IPS-15b (cell line): ENCODE measurements at regions not wholly inside any gene's neighbourhood (a gene's known extent, or its start where the extent isn't known, plus 50 kb on each side); places are given as distances from the start of the nearest gene placed in this dataset.

ENCODE experiments used
- H3K27me3 ChIP-seq: one replicate; pipeline ENCODE4 v1.6.1; 2013; ENCODE audit warnings: low read length; ENCODE audit not compliant: control insufficient read depth, insufficient read depth
- H3K36me3 ChIP-seq: one replicate; pipeline ENCODE4 v1.6.1; 2013; ENCODE audit warnings: low read length; ENCODE audit not compliant: control insufficient read depth, insufficient read depth
- H3K4me1 ChIP-seq: one replicate; pipeline ENCODE4 v1.6.1; 2013; ENCODE audit warnings: mild to moderate bottlenecking, low read length; ENCODE audit not compliant: control insufficient read depth, insufficient read depth
- H3K4me3 ChIP-seq: one replicate; pipeline ENCODE4 v1.5.1; 2013; ENCODE audit warnings: low read depth, low read length
- H3K9ac ChIP-seq: one replicate; pipeline ENCODE4 v1.6.1; 2013; ENCODE audit warnings: low read depth, mild to moderate bottlenecking, low read length
- H3K9me3 ChIP-seq: one replicate; pipeline ENCODE4 v1.6.1; 2013; ENCODE audit warnings: mild to moderate bottlenecking, low read length; ENCODE audit not compliant: control insufficient read depth, insufficient read depth

- H3K4me1 ChIP-seq: no peaks in the 10 kb centered on the region
- H3K9ac ChIP-seq: no peak overlapping the region
- no peaks in the 10 kb centered on the region for H3K27me3 ChIP-seq
- H3K4me3 ChIP-seq: no peak overlapping the region
- H3K9me3 ChIP-seq: no peaks in the 10 kb centered on the region
- H3K36me3 ChIP-seq: no peaks in the 10 kb centered on the region
Measured at GRCh38 chr7:27420702-27421101, 178.1 kb downstream of the EVX1 start.

GRCh38 chr7:27423290-27423689 lies 180.7 kb downstream of the EVX1 start:
- no peaks in the 10 kb centered on the region for H3K27me3 ChIP-seq

DNA sequence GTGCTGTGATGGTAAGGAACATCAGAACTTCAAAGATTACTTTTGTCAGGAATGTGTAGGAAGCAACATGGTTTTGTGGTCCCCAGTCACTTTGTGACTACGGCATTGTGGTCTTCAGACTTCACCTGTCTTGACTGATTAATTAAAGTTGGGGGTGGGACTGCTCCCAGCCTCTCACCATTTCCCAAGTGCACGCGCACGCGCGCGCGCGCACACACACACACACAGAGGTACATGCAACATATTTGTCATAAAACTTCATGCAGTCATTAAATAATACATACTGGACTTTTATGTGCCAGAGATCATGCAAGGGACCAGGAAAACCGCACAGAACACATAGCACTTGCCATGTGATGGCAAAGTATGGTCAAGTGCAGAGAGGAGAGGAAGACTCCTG lies 181.2 kb downstream of the EVX1 start:
- H3K9me3 ChIP-seq: no peaks in the 10 kb centered on the region
- H3K27me3 ChIP-seq: no peaks in the 10 kb centered on the region
- H3K36me3 ChIP-seq: no peaks in the 10 kb centered on the region
- H3K4me1 ChIP-seq: no peaks in the 10 kb centered on the region
- no peak overlapping the region for H3K4me3 ChIP-seq
- no peak overlapping the region for H3K9ac ChIP-seq

More at GRCh38 chr7:27423290-27423689, 180.7 kb downstream of the EVX1 start:
- Histone ChIP-seq H3K4me3 (no peak overlapping the region), H3K4me1 (no peaks in the 10 kb centered on the region), H3K9ac (no peak overlapping the region), H3K9me3 (no peaks in the 10 kb centered on the region), H3K36me3 (no peaks in the 10 kb centered on the region)

- Histone ChIP-seq H3K27me3 (no peaks in the 10 kb centered on the region), H3K36me3 (no peaks in the 10 kb centered on the region), H3K4me1 (no peaks in the 10 kb centered on the region), H3K9me3 (no peaks in the 10 kb centered on the region), H3K9ac (no peak overlapping the region), H3K4me3 (no peak overlapping the region)
Measured at GRCh38 chr7:27424231-27424630, 181.6 kb downstream of the EVX1 start.

DNA sequence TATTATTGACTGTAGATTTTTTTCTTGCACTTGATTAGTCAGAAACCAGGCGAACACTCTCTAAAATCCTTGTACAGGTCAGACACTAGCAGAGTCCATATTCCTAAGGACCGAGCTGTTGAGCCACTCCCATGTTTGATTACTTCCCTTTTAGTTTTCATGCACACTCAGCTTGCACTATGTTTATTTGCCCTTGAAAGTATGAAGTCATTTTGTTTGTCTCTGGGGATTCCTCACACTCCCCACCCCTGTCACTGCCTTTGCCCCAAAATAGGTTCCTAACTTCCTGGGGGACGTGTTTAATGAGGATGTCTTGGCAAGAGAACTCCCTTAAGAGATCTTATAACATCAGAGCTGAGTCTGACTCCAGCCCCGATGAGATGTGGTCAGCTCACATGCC lies 182.1 kb downstream of the EVX1 start:
- Histone ChIP-seq H3K9ac (no peak overlapping the region), H3K4me1 (no peaks in the 10 kb centered on the region), H3K9me3 (no peaks in the 10 kb centered on the region), H3K36me3 (no peaks in the 10 kb centered on the region), H3K4me3 (no peak overlapping the region), H3K27me3 (no peaks in the 10 kb centered on the region)

- no peaks in the 10 kb centered on the region for H3K36me3 ChIP-seq
- no peaks in the 10 kb centered on the region for H3K9me3 ChIP-seq
- H3K4me3 ChIP-seq: no peak overlapping the region
- H3K4me1 ChIP-seq: no peaks in the 10 kb centered on the region
- H3K9ac ChIP-seq: no peak overlapping the region
- no peaks in the 10 kb centered on the region for H3K27me3 ChIP-seq
Measured at GRCh38 chr7:27427416-27427815, 184.8 kb downstream of the EVX1 start.

GRCh38 chr7:27430105-27430504 lies 187.5 kb downstream of the EVX1 start:
- Histone ChIP-seq H3K36me3 (no peaks in the 10 kb centered on the region), H3K27me3 (no peaks in the 10 kb centered on the region), H3K9ac (no peak overlapping the region), H3K4me1 (peaks cover 14% of the 10 kb centered on the region), H3K9me3 (no peaks in the 10 kb centered on the region), H3K4me3 (no peak overlapping the region)

DNA sequence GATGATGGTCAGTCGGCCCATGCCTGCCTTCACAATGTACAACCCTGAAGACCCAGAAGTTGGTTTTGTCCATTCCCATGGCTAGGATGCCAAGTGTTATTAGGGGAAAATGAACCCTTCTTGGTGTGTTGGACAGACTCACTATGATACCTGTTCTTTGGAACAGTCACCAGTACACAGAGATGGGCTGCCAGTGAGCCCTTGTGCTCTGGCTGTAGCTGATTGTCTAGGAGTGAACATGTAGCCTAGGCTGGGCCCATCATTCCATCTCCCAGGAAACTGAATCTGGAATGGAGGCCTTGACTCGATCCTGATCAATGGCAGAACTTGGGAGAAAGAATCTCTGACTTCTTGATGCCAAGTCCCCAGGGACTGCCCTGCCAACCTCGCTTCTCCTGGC lies 188.9 kb downstream of the EVX1 start:
- Histone ChIP-seq H3K36me3 (no peaks in the 10 kb centered on the region), H3K27me3 (no peaks in the 10 kb centered on the region), H3K9ac (no peak overlapping the region), H3K4me3 (no peak overlapping the region), H3K4me1 (peaks cover 14% of the 10 kb centered on the region), H3K9me3 (no peaks in the 10 kb centered on the region)

DNA sequence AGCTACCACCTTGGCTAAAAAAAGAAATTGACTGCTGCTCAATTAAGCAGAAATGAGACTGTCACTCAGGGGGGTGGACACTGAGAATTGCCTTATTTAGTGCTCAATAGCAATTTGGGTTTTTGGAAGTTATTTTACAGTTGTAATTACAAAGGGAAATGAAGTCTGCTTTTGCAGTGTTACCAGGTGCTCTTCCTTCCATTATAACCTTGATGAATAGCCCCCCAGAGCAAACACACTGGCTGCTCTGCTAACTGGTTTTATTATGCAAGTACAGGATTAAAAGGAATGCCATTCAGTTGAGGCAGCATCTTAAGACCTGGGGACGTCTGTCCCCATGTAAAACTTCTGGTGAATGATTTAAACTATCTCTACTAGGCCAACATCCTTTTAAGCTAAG lies 191.0 kb downstream of the EVX1 start:
- Histone ChIP-seq H3K4me3 (no peak overlapping the region), H3K9ac (no peak overlapping the region), H3K4me1 (peaks cover 14% of the 10 kb centered on the region), H3K27me3 (no peaks in the 10 kb centered on the region), H3K9me3 (no peaks in the 10 kb centered on the region), H3K36me3 (no peaks in the 10 kb centered on the region)

- no peaks in the 10 kb centered on the region for H3K27me3 ChIP-seq
- H3K9ac ChIP-seq: no peak overlapping the region
- peaks cover 14% of the 10 kb centered on the region for H3K4me1 ChIP-seq
- no peaks in the 10 kb centered on the region for H3K9me3 ChIP-seq
- no peak overlapping the region for H3K4me3 ChIP-seq
- no peaks in the 10 kb centered on the region for H3K36me3 ChIP-seq
Measured at GRCh38 chr7:27434756-27435400, 192.3 kb downstream of the EVX1 start.

GRCh38 chr7:27435461-27435860 lies 192.9 kb downstream of the EVX1 start:
- no peak overlapping the region for H3K4me3 ChIP-seq
- H3K36me3 ChIP-seq: no peaks in the 10 kb centered on the region
- peaks cover 14% of the 10 kb centered on the region for H3K4me1 ChIP-seq
- no peak overlapping the region for H3K9ac ChIP-seq
- no peaks in the 10 kb centered on the region for H3K9me3 ChIP-seq
- no peaks in the 10 kb centered on the region for H3K27me3 ChIP-seq

GRCh38 chr7:27438881-27439589 lies 196.4 kb downstream of the EVX1 start:
- Histone ChIP-seq H3K4me3 (no peak overlapping the region), H3K9ac (no peak overlapping the region), H3K4me1 (peaks cover 7% of the 10 kb centered on the region), H3K27me3 (no peaks in the 10 kb centered on the region), H3K9me3 (no peaks in the 10 kb centered on the region), H3K36me3 (no peaks in the 10 kb centered on the region)
